A673 (cell line): ENCODE measurements at regions not wholly inside any gene's neighbourhood (a gene's known extent, or its start where the extent isn't known, plus 50 kb on each side); places are given as distances from the start of the nearest gene placed in this dataset.
A peak's percentile ranks its signal among the peaks of the same experiment; 100 is the strongest.

Source experiments
- BruUV-seq: library from RNA; stranded (reverse); fragments of 400-500 nt; replicated peaks from 2 replicates; lab custom pipeline; 2021; lab: Mats Ljungman, UMichigan
- CTCF ChIA-PET: fragments of 300-600 bp; sonication (Branson Sonifier 250); formaldehyde crosslinking; loops from one replicate; lab custom pipeline; 2022; ENCODE audit warnings: antibody characterized with exemption; lab: Charles Lee
- POLR2A ChIA-PET: fragments of 300-600 bp; sonication (Branson Sonifier 250); formaldehyde crosslinking; loops from one replicate; lab custom pipeline; 2022; ENCODE audit warnings: antibody characterized with exemption; ENCODE audit not compliant: low non-redundant PET; lab: Charles Lee
- DNase-seq: peaks from one replicate; pipeline ENCODE4 v3.0.0-alpha.2; 2015; ENCODE audit warnings: low spot score
- H3K27ac ChIP-seq: fragments of 200-600 bp; sonication (generic); 2 replicates; pipeline ENCODE4 v1.5.1; 2016; ENCODE audit warnings: mixed run types, low read depth, mild to moderate bottlenecking, mixed read lengths, antibody characterized with exemption, low read length; ENCODE audit not compliant: poor library complexity, severe bottlenecking
- H3K27me3 ChIP-seq: fragments of 200-600 bp; sonication (generic); replicated peaks from 2 replicates; pipeline ENCODE4 v1.6.1; 2017; ENCODE audit warnings: mixed run types, low read depth, mild to moderate bottlenecking, mixed read lengths, antibody characterized with exemption, low read length; ENCODE audit not compliant: insufficient read depth, poor library complexity
- H3K36me3 ChIP-seq: fragments of 200-600 bp; sonication (generic); 2 replicates; pipeline ENCODE4 v1.6.1; 2016; ENCODE audit warnings: mixed run types, mild to moderate bottlenecking, mixed read lengths, antibody characterized with exemption, low read length; ENCODE audit not compliant: insufficient read depth, poor library complexity, severe bottlenecking
- H3K4me1 ChIP-seq: fragments of 200-600 bp; sonication (generic); 2 replicates; pipeline ENCODE4 v1.6.1; 2017; ENCODE audit warnings: mixed run types, mild to moderate bottlenecking, mixed read lengths, antibody characterized with exemption, low read length; ENCODE audit not compliant: insufficient read depth, poor library complexity, severe bottlenecking
- H3K4me3 ChIP-seq: fragments of 200-600 bp; sonication (generic); 2 replicates; pipeline ENCODE4 v1.5.1; 2016; ENCODE audit warnings: low read depth, mixed run types, mild to moderate bottlenecking, mixed read lengths, low read length; ENCODE audit not compliant: poor library complexity, severe bottlenecking
- H3K9me3 ChIP-seq: fragments of 200-600 bp; sonication (generic); 2 replicates; pipeline ENCODE4 v1.6.1; 2016; ENCODE audit warnings: mixed run types, low read depth, mild to moderate bottlenecking, mixed read lengths, antibody characterized with exemption, low read length; ENCODE audit not compliant: poor library complexity, severe bottlenecking
- CTCF ChIP-seq: fragments of 300-800, 200-600 bp; sonication (generic); conservative IDR thresholded peaks from 2 replicates; pipeline ENCODE4 v1.5.1; 2017; ENCODE audit warnings: low read depth, mild to moderate bottlenecking, antibody characterized with exemption, low read length, moderate library complexity, mixed read lengths
- EZH2 ChIP-seq: fragments of 200-600 bp; sonication (generic); IDR thresholded peaks from 2 replicates; pipeline ENCODE4 v1.6.1; 2017; ENCODE audit warnings: borderline replicate concordance, low read depth, mild to moderate bottlenecking, mixed read lengths, antibody characterized with exemption, low read length; ENCODE audit not compliant: poor library complexity, severe bottlenecking
- intact Hi-C: fragments of 100-400 bp; cut with micrococcal nuclease; formaldehyde crosslinking; loops from one replicate; pipeline ENCODE4 v1.10.0; 2022; ENCODE audit not compliant: unreplicated experiment

- no peaks in the 10 kb centered on the region for H3K36me3 ChIP-seq
- BruUV-seq, result no TSS peak
- H3K27ac ChIP-seq, result no peak overlapping the region
- no peak overlapping the region for H3K4me3 ChIP-seq
- ChIA-PET POLR2A (no interaction called here), CTCF (no interaction called here)
- no peaks in the 10 kb centered on the region for H3K27me3 ChIP-seq
- TF ChIP-seq CTCF, result no peak
- no peak for TF ChIP-seq EZH2
- H3K9me3 ChIP-seq, result no peaks in the 10 kb centered on the region
- peak; percentile 32 for DNase-seq
- peaks cover 21% of the 10 kb centered on the region for H3K4me1 ChIP-seq
- intact Hi-C loops, result no loop called here
Measured at GRCh38 chr11:43123443-43123842, 188.4 kb upstream of the API5 start.

GRCh38 chr11:43124272-43124935, 187.4 kb upstream of the API5 start:
- Histone ChIP-seq H3K36me3 (no peaks in the 10 kb centered on the region), H3K27ac (no peak overlapping the region), H3K4me1 (peaks cover 21% of the 10 kb centered on the region), H3K27me3 (no peaks in the 10 kb centered on the region), H3K9me3 (no peaks in the 10 kb centered on the region), H3K4me3 (no peak overlapping the region)
- POLR2A ChIA-PET, result no interaction called here
- TF ChIP-seq EZH2 (no peak), CTCF (no peak)
- DNase-seq, result no peak
- intact Hi-C loops, result no loop called here
- BruUV-seq, result no TSS peak
- CTCF ChIA-PET, result no interaction called here

GRCh38 chr11:43129329-43129728, 182.5 kb upstream of the API5 start:
- no peak overlapping the region for H3K4me3 ChIP-seq
- H3K27me3 ChIP-seq, result no peaks in the 10 kb centered on the region
- no peak overlapping the region for H3K27ac ChIP-seq
- intact Hi-C loops, result no loop called here
- no TSS peak for BruUV-seq
- ChIA-PET POLR2A (interaction anchor here (0.6 kb wide), 1 partner anchor 11 kb away, joined by 5 read pairs; no protein-coding TSS in a partner anchor), CTCF (interaction anchor here (1.7 kb wide), 1 partner anchor 149 kb away, joined by 6 read pairs; no protein-coding TSS in a partner anchor)
- H3K36me3 ChIP-seq, result no peaks in the 10 kb centered on the region
- H3K4me1 ChIP-seq, result peaks cover 10% of the 10 kb centered on the region
- H3K9me3 ChIP-seq, result no peaks in the 10 kb centered on the region
- TF ChIP-seq CTCF, result no peak
- TF ChIP-seq EZH2, result no peak
- no peak for DNase-seq
